ENCODE measurements at regions not wholly inside any gene's neighbourhood (a gene's known extent, or its start where the extent isn't known, plus 50 kb on each side); places are given as distances from the start of the nearest gene placed in this dataset.

DNA sequence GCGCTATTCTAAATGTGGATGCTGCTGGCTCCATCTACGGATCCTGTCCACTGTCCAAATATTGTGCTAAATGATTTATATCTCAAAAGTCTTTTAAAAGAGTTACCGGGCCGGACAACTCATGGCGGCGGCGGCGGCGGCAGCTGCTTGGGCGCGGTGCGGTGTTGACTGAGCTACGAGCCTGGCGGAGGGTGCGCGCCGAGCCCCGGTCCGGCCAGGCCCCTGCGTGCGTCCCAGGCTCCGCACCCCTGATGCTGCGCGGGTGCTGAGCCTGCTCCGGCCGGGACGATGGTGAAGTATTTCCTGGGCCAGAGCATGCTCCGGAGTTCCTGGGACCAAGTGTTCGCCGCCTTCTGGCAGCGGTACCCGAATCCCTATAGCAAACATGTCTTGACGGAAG, 303.4 kb downstream of the CENPW start:
- Histone ChIP-seq H3K4me3 (ENCODE audit: low read depth, low read length) (no peak overlapping the region), H3K9me3 (ENCODE audit: control insufficient read depth, insufficient read depth, low read length) (no peaks in the 10 kb centered on the region), H3K27ac (ENCODE audit: low read depth, low read length) (no peak overlapping the region), H3K27me3 (ENCODE audit: control insufficient read depth, insufficient read depth, low read length) (no peaks in the 10 kb centered on the region)
- DNase-seq (ENCODE audit: low read depth, low spot score), result no peak
- POLR2A ChIA-PET, result no interaction called here
- CTCF ChIA-PET, result no interaction called here
- TF ChIP-seq, protein P1, sequence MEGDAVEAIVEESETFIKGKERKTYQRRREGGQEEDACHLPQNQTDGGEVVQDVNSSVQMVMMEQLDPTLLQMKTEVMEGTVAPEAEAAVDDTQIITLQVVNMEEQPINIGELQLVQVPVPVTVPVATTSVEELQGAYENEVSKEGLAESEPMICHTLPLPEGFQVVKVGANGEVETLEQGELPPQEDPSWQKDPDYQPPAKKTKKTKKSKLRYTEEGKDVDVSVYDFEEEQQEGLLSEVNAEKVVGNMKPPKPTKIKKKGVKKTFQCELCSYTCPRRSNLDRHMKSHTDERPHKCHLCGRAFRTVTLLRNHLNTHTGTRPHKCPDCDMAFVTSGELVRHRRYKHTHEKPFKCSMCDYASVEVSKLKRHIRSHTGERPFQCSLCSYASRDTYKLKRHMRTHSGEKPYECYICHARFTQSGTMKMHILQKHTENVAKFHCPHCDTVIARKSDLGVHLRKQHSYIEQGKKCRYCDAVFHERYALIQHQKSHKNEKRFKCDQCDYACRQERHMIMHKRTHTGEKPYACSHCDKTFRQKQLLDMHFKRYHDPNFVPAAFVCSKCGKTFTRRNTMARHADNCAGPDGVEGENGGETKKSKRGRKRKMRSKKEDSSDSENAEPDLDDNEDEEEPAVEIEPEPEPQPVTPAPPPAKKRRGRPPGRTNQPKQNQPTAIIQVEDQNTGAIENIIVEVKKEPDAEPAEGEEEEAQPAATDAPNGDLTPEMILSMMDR (IDR thresholded peaks at IDR 0.05; ENCODE audit: low read depth, low read length), result no peak

DNA sequence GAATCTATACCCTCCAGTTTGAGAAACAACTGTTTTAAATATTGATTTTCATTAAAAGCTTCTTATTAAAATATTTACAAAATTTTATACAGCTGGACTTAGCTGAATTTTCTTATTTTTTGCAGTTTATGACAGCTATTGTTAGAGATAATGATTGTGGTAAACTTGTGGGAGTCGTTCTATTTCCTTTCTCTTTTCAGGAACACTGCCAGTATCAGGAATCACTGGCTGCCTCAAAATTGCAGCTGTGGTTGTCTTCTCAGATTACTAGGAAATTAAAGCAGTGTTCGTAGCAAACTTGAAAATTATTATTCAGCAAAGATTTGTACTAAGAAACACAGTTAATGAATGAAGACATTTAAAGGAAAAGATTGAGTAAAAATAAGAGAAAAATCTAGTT, 311.0 kb downstream of the CENPW start:
- H3K4me3 ChIP-seq (ENCODE audit: low read depth, low read length), result no peak overlapping the region
- no peak overlapping the region for H3K27ac ChIP-seq (ENCODE audit: low read depth, low read length)
- TF ChIP-seq, protein P1 (IDR thresholded peaks at IDR 0.05; ENCODE audit: low read depth, low read length), result no peak
- POLR2A ChIA-PET, result no interaction called here
- no peak for DNase-seq (ENCODE audit: low read depth, low spot score)
- peaks cover 4% of the 10 kb centered on the region; the same call in 1 of the 2 replicates for H3K9me3 ChIP-seq (ENCODE audit: control insufficient read depth, insufficient read depth, low read length)
- H3K27me3 ChIP-seq (ENCODE audit: control insufficient read depth, insufficient read depth, low read length), result no peaks in the 10 kb centered on the region
- CTCF ChIA-PET, result interaction anchor here (0.6 kb wide), 1 partner anchor 13 kb away, joined by 3 read pairs; no protein-coding TSS in a partner anchor

DNA sequence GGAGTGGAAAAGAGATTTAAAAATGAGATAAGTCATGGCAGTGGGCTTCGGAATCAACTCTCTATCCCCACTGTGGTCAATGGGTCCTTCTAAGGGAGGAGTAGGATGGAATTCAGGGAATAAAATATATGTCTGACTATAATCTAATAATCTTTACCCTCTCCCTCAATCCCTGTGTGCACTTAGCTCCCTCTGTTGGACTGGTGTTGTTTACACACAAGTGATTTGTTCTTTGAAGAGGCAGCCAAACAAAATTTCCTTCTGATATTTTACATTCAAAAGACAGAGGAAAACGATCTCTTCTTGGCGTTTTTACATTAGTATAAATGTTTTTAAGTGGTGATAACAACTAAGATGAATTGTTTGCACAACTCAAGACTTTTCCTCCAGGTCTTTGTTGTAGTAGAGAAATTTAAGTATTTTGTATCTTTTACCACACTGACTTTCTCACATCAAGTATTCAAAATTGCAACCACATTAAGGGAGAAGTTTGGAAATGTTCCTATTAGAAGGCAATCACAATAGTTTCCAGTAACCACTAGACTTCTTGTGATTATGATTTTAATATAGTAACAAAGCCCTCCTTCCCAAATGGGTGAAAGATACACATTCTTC, 317.8 kb downstream of the CENPW start:
- no peak overlapping the region for H3K27ac ChIP-seq (ENCODE audit: low read depth, low read length)
- H3K27me3 ChIP-seq (ENCODE audit: control insufficient read depth, insufficient read depth, low read length), result no peaks in the 10 kb centered on the region
- peaks cover 4% of the 10 kb centered on the region; the same call in 1 of the 2 replicates for H3K9me3 ChIP-seq (ENCODE audit: control insufficient read depth, insufficient read depth, low read length)
- TF ChIP-seq, protein P1 (IDR thresholded peaks at IDR 0.05; ENCODE audit: low read depth, low read length), result peak; percentile 59
- ChIA-PET CTCF (interaction anchor here (0.8 to 2.1 kb wide), 9 partner anchors 8 to 662 kb away, joined by 3 to 12 read pairs (median 4); no protein-coding TSS in a partner anchor), POLR2A (no interaction called here)
- H3K4me3 ChIP-seq (ENCODE audit: low read depth, low read length), result no peak overlapping the region
- DNase-seq (ENCODE audit: low read depth, low spot score), result no peak

DNA sequence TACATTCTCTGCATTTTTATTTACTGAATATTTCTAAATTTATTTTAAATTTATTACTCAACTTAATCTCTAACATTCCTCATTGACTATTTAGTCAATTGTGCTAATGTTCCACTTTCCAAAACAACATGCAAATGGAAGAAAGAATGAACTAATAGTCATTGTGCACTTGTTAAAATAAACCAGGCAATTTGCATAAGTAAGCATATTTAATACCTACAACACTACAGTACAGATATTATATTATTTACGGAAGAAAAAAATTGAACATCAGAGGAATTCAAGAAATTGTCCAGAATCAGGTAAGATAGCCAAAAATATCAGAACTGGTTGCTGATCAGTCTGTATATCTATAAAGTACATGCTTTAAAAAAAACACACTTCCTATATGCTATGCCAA, 320.5 kb downstream of the CENPW start:
- Histone ChIP-seq H3K9me3 (ENCODE audit: control insufficient read depth, insufficient read depth, low read length) (no peaks in the 10 kb centered on the region), H3K27me3 (ENCODE audit: control insufficient read depth, insufficient read depth, low read length) (no peaks in the 10 kb centered on the region), H3K27ac (ENCODE audit: low read depth, low read length) (no peak overlapping the region), H3K4me3 (ENCODE audit: low read depth, low read length) (no peak overlapping the region)
- no peak for DNase-seq (ENCODE audit: low read depth, low spot score)
- ChIA-PET POLR2A (no interaction called here), CTCF (no interaction called here)
- TF ChIP-seq, protein P1 (IDR thresholded peaks at IDR 0.05; ENCODE audit: low read depth, low read length), result no peak

DNA sequence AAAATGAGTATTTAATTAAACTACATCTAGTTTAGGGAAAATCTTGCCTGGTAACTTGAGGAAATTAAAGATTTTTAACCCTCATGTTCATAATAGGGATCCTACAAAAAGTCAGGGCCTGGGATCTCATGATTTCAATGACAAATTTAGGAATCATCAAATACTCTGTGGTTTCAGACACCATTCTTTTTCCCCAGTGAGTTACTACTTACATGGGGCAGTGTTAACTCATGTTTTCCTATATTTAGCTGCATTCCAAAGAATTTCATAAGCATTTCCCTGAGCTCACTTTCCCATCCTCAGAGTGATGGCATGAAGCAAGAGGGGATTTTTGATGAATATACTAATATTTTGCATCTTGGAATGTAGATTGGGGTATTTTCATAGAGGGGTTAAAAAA, 321.7 kb downstream of the CENPW start:
- POLR2A ChIA-PET, result no interaction called here
- CTCF ChIA-PET, result no interaction called here
- no peak overlapping the region for H3K4me3 ChIP-seq (ENCODE audit: low read depth, low read length)
- peak; percentile 33 for DNase-seq (ENCODE audit: low read depth, low spot score)
- peak overlapping the region; percentile 41 for H3K27ac ChIP-seq (ENCODE audit: low read depth, low read length)
- TF ChIP-seq, protein P1 (IDR thresholded peaks at IDR 0.05; ENCODE audit: low read depth, low read length), result no peak
- H3K27me3 ChIP-seq (ENCODE audit: control insufficient read depth, insufficient read depth, low read length), result no peaks in the 10 kb centered on the region
- no peaks in the 10 kb centered on the region for H3K9me3 ChIP-seq (ENCODE audit: control insufficient read depth, insufficient read depth, low read length)

All from AG04450 (cell line).